GM18507 (cell line): ENCODE measurements at regions not wholly inside any gene's neighbourhood (a gene's known extent, or its start where the extent isn't known, plus 50 kb on each side); places are given as distances from the start of the nearest gene placed in this dataset.
"Not testable (repeated sequence)": the region's sequence is repeated elsewhere in the genome, so short reads cannot be mapped to it uniquely, and the experiment has no call there.

Experiments
- DNase-seq: peaks from one replicate; pipeline ENCODE4 v3.0.0; 2011; ENCODE audit warnings: low read depth; ENCODE audit not compliant: insufficient read length; ENCODE audit errors: extremely low spot score
- FAIRE-seq: peaks from 2 replicates; lab custom pipeline; 2011; peaks lifted over from hg19 to GRCh38; lab: Jason Lieb, UNC

- no peak for FAIRE-seq
- DNase-seq = no peak
Measured at GRCh38 chr6:106735136-106735633, 105.8 kb downstream of the QRSL1 start.

DNA sequence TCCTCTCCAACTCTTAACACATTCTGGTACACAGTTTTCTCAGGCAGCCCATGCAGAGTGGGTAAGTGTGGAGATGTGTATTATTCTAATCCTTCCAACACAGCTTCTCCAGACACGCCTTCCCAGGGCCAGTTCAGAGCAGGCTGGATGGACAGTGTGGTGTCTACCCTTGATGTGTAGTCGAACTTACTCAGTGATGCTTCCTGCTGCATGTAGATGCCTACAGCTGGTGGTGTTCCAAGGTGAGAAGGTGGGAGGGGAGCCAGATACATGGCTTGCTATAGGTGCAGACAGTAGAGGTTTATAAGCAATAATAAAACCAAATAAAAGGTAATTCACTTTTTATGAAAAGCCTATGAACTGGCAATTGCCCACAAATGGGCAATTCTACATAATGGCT is 104.0 kb downstream of the QRSL1 start:
- no peak for DNase-seq
- FAIRE-seq = no peak

- FAIRE-seq (no peak), DNase-seq (no peak)
Measured at GRCh38 chr6:106732376-106732940, 103.1 kb downstream of the QRSL1 start.

DNA sequence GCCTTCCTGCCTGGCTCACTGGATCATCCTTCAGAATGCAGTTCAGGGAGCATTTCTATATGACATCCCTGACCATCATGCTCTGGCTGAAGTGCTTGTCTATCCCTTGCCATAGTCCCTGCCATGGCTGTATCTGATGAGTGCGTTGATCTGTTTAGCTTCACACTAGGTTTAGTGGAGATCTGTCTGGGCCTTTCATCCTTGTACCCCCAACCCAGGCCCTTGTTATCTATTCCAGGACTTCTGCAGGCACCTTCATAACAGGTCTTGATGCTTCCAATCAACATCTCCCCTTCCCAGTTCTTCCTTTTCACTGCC is 102.4 kb downstream of the QRSL1 start:
- DNase-seq (no peak), FAIRE-seq (no peak)

- DNase-seq (no peak), FAIRE-seq (no peak)
Measured at GRCh38 chr6:106731144-106731842, 101.9 kb downstream of the QRSL1 start.

- no peak for FAIRE-seq
- no peak for DNase-seq
Measured at GRCh38 chr6:106730718-106731117, 101.3 kb downstream of the QRSL1 start.

DNA sequence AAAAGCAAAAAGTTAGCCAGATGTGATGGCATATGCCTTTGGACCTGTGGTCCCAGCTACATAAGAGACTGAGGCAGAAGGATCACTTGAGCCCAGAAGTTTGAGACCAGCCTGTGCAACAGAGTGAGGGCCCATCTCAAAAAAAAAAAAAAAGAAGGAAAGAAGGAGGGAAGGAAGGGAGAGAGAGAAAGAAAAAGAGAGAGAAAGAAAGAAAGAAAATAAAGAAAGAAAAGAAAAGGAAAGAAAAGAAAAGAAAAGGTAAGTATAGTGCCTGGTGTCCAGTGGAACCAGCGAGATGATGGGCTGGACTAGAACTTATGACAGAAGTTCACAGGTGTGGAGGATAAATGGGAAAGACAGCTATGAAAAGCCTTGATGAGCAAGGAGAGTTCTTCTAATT is 100.9 kb downstream of the QRSL1 start:
- no peak for DNase-seq
- FAIRE-seq = no peak

DNA sequence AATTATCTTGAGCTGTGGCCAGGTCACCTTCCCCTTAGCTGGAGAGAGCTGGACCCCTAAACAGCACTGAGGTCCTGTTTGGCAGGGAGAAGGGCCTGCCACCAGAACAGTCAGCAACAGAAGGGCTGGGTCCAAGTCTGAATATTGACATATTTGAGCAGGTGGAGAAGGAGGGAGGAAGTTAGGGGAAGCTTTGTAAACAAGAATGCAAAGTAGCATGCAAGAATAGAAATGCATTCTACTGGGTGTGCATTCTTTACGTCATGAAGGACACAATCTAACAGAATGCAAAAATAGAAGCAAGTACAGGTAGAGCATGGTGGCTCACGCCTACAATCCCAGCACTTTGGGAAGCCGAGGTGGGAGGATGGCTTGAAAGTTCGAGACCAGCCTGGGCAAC is 100.5 kb downstream of the QRSL1 start:
- no peak for FAIRE-seq
- DNase-seq = no peak

DNA sequence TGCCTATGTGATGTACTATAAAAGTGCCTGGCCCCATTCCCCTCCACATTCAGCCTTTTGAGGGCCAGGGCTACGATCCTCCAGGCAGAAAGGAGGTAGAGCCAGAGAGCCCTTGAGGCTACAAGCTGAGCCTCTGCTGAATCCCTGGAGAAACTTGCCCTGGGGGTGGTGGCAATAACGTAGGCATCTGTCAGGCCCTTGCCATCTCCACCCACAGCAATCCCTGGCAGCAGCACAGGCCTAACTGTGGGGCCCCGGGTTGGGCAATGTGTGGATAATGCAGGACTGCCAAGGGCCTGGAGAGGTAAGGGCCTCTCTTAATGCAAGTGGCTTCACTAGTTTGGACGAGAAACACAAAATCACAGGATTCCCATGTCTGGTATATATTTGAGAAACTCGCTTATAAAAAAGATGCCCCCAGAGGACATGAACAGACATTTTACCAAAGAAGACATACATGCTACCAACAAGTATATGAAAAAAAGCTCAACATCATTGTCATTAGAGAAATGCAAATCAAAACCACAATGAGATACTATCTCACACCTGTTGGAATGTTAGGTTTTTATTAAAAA is 99.0 kb downstream of the QRSL1 start:
- FAIRE-seq = no peak
- DNase-seq = no peak

DNA sequence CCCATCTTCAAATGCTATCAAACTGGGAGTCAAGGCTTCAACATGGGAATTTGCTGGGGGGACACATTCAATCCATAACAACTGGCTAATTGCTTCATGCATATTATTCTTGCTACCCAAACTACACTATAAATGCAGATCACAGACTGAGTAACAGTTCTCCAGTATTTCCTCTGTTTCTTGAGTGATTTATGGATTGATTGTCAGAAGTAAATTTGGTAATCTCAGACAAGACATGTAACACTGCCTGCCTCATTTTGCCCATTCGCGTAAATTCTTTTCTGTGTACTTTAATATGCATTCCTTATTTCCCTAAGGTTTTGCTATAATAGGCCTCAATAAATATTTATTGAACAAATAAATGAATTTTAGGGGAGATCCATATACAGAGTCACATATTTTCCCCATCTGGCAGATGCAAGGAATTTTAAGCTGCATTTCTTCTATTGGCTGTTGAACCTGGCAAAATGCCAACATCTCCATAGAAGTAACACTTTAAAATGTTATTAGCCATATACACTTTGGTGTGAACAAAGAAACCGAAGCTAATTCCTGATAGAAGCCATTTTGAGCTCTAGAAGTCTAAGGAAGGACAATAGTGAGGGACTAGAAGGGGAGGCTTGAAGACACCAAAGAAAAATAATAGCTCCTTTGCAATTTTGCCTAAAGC is 98.2 kb downstream of the QRSL1 start:
- FAIRE-seq (no peak), DNase-seq (no peak)

GRCh38 chr6:106724848-106725247 is 95.5 kb downstream of the QRSL1 start:
- DNase-seq (no peak), FAIRE-seq (no peak)

- FAIRE-seq (no peak), DNase-seq (no peak)
Measured at GRCh38 chr6:106724337-106724736, 95.0 kb downstream of the QRSL1 start.

GRCh38 chr6:106723419-106723818 is 94.0 kb downstream of the QRSL1 start:
- not testable (repeated sequence) for FAIRE-seq, DNase-seq

GRCh38 chr6:106721189-106721588 is 91.8 kb downstream of the QRSL1 start:
- FAIRE-seq, DNase-seq: not testable (repeated sequence)
